ENCODE measurements at regions not wholly inside any gene's neighbourhood (a gene's known extent, or its start where the extent isn't known, plus 50 kb on each side); places are given as distances from the start of the nearest gene placed in this dataset.

DNA sequence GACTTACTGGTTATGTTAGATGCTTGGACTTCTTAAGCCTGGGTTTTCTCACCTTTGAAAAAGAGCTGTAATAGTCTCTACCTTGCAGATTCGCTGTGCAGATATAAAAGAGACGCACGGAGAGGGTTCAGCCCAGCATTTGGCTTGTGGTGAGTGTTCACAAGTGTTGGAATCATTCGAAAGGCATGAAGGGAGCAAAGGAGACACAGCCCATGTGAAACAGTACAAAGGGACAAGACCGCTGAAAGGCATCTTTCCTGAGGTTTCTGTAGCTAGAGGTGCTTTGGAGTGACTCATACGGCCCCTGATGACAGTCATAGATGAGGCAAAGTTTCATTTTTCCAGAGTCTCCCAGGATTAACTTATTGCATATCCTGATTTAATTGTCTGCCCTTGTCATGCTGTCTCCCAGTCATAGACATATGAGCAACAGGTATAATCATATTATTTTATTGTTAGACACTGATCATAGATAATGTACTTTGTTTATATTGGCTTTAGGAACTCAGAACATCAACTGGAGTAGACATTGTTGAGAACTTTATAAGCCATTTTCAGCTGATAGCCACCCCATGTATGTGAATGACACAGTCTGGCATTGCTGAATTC, 171.1 kb downstream of the ADRA2A start:
- H3K4ac ChIP-seq (ENCODE audit: low read depth, low read length), result no peak overlapping the region
- H2BK15ac ChIP-seq (ENCODE audit: low read depth, low read length), result no peak overlapping the region
- H2BK120ac ChIP-seq (ENCODE audit: low read depth, low read length), result no peak overlapping the region
- in situ Hi-C loops (cut with MboI; ENCODE audit: low sequenced_read_pairs), result no loop called here
- ATAC-seq (ENCODE audit: low read depth) (no peak), DNase-seq (no peak)
- H4K20me1 ChIP-seq (ENCODE audit: insufficient read depth, low read length), result no peaks in the 10 kb centered on the region
- H3K18ac ChIP-seq (ENCODE audit: low read depth, low read length), result no peak overlapping the region
- H3K4me2 ChIP-seq (ENCODE audit: low read depth, low read length), result no peak overlapping the region
- BruUV-seq (replicated peaks), result no TSS peak
- ChIA-PET CTCF (no interaction called here), POLR2A (ENCODE audit: unreplicated experiment) (no interaction called here)
- no peak overlapping the region for H2AK5ac ChIP-seq (ENCODE audit: low read depth, low read length)
- WGBS, 2 experiments (ENCODE audit: extremely low coverage in 2 of 2, insufficient read length in 1 of 2), result 53% methylated on average over 3 of the region's 6 CpGs; no CpG with 5 or more reads in 1 of the 2 experiments
- no peaks in the 10 kb centered on the region for H3K4me1 ChIP-seq (ENCODE audit: control insufficient read depth, insufficient read depth, low read length)
- H3K4me3 ChIP-seq (ENCODE audit: insufficient read depth, low read depth, low read length), result no peak overlapping the region
- H3K23ac ChIP-seq (ENCODE audit: low read depth, low read length), result no peak overlapping the region
- intact Hi-C loops (cut with micrococcal nuclease), result no loop called here
- no peak overlapping the region for H3K56ac ChIP-seq (ENCODE audit: extremely low read depth, insufficient read depth, low read length)
- H3K9me3 ChIP-seq (ENCODE audit: control insufficient read depth, insufficient read depth, low read length), result peaks cover 19% of the 10 kb centered on the region
- H4K5ac ChIP-seq (ENCODE audit: low read depth, low read length), result no peak overlapping the region
- H2AFZ ChIP-seq (replicated peaks; ENCODE audit: low read length, poor library complexity), result no peak overlapping the region
- dilution Hi-C loops (cut with HindIII; ENCODE audit: low sequenced_read_pairs, unreplicated experiment), result no loop called here
- H4K8ac ChIP-seq (ENCODE audit: low read depth in 2 of 2, low read length in 2 of 2), result no peak overlapping the region
- H2AK9ac ChIP-seq (replicated peaks; ENCODE audit: low read depth, low read length, poor library complexity), result no peak overlapping the region
- no peak overlapping the region for H2BK5ac ChIP-seq (ENCODE audit: low read depth, low read length, poor library complexity, severe bottlenecking)
- no peak overlapping the region for H3K14ac ChIP-seq (replicated peaks; ENCODE audit: low read depth, low read length)
- H3K9me1 ChIP-seq (ENCODE audit: insufficient read depth, low read length), result no peaks in the 10 kb centered on the region
- no peak overlapping the region for H3K27ac ChIP-seq (ENCODE audit: insufficient read depth, low read length)
- H3K36me3 ChIP-seq (ENCODE audit: control insufficient read depth, insufficient read depth, low read length), result no peaks in the 10 kb centered on the region
- TF ChIP-seq MXI1 (IDR thresholded peaks at IDR 0.05; ENCODE audit: borderline replicate concordance, low read depth, low read length) (no peak), NFE2L2 (IDR thresholded peaks at IDR 0.05; ENCODE audit: low read depth, low read length) (no peak), MAZ (IDR thresholded peaks at IDR 0.05; ENCODE audit: borderline replicate concordance, low read depth, low read length) (no peak), RAD21 (IDR thresholded peaks at IDR 0.05; ENCODE audit: low read length) (no peak), CHD1 (IDR thresholded peaks at IDR 0.05; ENCODE audit: low read depth, low read length) (no peak), POLR2A (IDR thresholded peaks at IDR 0.05; ENCODE audit: low read depth, low read length) (no peak), BHLHE40 (IDR thresholded peaks at IDR 0.05; ENCODE audit: low read depth, low read length) (no peak), RCOR1 (IDR thresholded peaks at IDR 0.05; ENCODE audit: insufficient replicate concordance, low read length) (no peak), SMC3 (IDR thresholded peaks at IDR 0.05; ENCODE audit: low read depth, low read length) (no peak), RFX5 (IDR thresholded peaks at IDR 0.05; ENCODE audit: low read depth, low read length) (no peak), MAFK (IDR thresholded peaks at IDR 0.05; ENCODE audit: low read depth, low read length) (no peak), CEBPB (IDR thresholded peaks at IDR 0.05; ENCODE audit: low read depth, low read length) (no peak), FOS (IDR thresholded peaks at IDR 0.05; ENCODE audit: low read depth, low read length) (no peak)
- TF ChIP-seq, protein P1, sequence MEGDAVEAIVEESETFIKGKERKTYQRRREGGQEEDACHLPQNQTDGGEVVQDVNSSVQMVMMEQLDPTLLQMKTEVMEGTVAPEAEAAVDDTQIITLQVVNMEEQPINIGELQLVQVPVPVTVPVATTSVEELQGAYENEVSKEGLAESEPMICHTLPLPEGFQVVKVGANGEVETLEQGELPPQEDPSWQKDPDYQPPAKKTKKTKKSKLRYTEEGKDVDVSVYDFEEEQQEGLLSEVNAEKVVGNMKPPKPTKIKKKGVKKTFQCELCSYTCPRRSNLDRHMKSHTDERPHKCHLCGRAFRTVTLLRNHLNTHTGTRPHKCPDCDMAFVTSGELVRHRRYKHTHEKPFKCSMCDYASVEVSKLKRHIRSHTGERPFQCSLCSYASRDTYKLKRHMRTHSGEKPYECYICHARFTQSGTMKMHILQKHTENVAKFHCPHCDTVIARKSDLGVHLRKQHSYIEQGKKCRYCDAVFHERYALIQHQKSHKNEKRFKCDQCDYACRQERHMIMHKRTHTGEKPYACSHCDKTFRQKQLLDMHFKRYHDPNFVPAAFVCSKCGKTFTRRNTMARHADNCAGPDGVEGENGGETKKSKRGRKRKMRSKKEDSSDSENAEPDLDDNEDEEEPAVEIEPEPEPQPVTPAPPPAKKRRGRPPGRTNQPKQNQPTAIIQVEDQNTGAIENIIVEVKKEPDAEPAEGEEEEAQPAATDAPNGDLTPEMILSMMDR (conservative IDR thresholded peaks at IDR 0.05; ENCODE audit: low read depth, low read length), result no peak
- TF ChIP-seq, protein P2, sequence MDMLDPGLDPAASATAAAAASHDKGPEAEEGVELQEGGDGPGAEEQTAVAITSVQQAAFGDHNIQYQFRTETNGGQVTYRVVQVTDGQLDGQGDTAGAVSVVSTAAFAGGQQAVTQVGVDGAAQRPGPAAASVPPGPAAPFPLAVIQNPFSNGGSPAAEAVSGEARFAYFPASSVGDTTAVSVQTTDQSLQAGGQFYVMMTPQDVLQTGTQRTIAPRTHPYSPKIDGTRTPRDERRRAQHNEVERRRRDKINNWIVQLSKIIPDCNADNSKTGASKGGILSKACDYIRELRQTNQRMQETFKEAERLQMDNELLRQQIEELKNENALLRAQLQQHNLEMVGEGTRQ (IDR thresholded peaks at IDR 0.05; ENCODE audit: low read depth, low read length), result no peak
- TF ChIP-seq, protein P3, sequence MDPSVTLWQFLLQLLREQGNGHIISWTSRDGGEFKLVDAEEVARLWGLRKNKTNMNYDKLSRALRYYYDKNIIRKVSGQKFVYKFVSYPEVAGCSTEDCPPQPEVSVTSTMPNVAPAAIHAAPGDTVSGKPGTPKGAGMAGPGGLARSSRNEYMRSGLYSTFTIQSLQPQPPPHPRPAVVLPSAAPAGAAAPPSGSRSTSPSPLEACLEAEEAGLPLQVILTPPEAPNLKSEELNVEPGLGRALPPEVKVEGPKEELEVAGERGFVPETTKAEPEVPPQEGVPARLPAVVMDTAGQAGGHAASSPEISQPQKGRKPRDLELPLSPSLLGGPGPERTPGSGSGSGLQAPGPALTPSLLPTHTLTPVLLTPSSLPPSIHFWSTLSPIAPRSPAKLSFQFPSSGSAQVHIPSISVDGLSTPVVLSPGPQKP (IDR thresholded peaks at IDR 0.05; ENCODE audit: borderline replicate concordance, low read depth, low read length), result no peak
- no peaks in the 10 kb centered on the region for H3K27me3 ChIP-seq (ENCODE audit: control insufficient read depth, insufficient read depth, low read length)
- H3K79me1 ChIP-seq (ENCODE audit: low read depth in 1 of 2, low read length in 2 of 2), result no peaks in the 10 kb centered on the region
- H2BK20ac ChIP-seq (ENCODE audit: low read depth, low read length), result no peak overlapping the region
- H4K91ac ChIP-seq (ENCODE audit: insufficient read depth, low read depth, low read length), result no peak overlapping the region
- no peak overlapping the region for H3K9ac ChIP-seq (ENCODE audit: low read depth, low read length)
